MCF 10A (cell line): ENCODE measurements at regions not wholly inside any gene's neighbourhood (a gene's known extent, or its start where the extent isn't known, plus 50 kb on each side); places are given as distances from the start of the nearest gene placed in this dataset.

Experiments used
- BruUV-seq: library from RNA; stranded (reverse); fragments of 400-500 nt; replicated peaks from 2 replicates; lab custom pipeline; 2021; lab: Mats Ljungman, UMichigan
- CTCF ChIA-PET: fragments of 300-600 bp; sonication (Branson Sonifier 250); formaldehyde crosslinking; extraction: SDS; loops from one replicate; lab custom pipeline; 2021; ENCODE audit warnings: antibody characterized with exemption, inconsistent platforms; lab: Yijun Ruan, JAX
- POLR2A ChIA-PET: fragments of 300-600, 350-650 bp; sonication (Branson Sonifier 250); formaldehyde crosslinking; extraction: SDS; loops from one replicate; lab custom pipeline; 2020; ENCODE audit warnings: antibody characterized with exemption, inconsistent platforms; lab: Yijun Ruan, JAX
- DNase-seq: peaks from one replicate; pipeline ENCODE4 v3.0.0-alpha.2; 2018; ENCODE audit not compliant: unreplicated experiment
- H3K27ac Mint-ChIP-seq: one replicate; pipeline ENCODE4 v1.8.0; 2022; ENCODE audit warnings: mild to moderate bottlenecking, low read depth, mixed read lengths; ENCODE audit not compliant: unreplicated experiment
- H3K27me3 Mint-ChIP-seq: one replicate; pipeline ENCODE4 v1.8.0; 2022; ENCODE audit warnings: mixed read lengths; ENCODE audit not compliant: insufficient read depth, unreplicated experiment
- H3K36me3 Mint-ChIP-seq: one replicate; pipeline ENCODE4 v1.8.0; 2022; ENCODE audit warnings: mild to moderate bottlenecking, moderate library complexity, mixed read lengths; ENCODE audit not compliant: insufficient read depth, unreplicated experiment
- H3K4me1 Mint-ChIP-seq: one replicate; pipeline ENCODE4 v1.8.0; 2022; ENCODE audit warnings: mixed read lengths; ENCODE audit not compliant: insufficient read depth, unreplicated experiment
- H3K4me3 Mint-ChIP-seq: one replicate; pipeline ENCODE4 v1.8.0; 2022; ENCODE audit warnings: mild to moderate bottlenecking, moderate library complexity, mixed read lengths; ENCODE audit not compliant: unreplicated experiment
- H3K9me3 Mint-ChIP-seq: one replicate; pipeline ENCODE4 v1.8.0; 2022; ENCODE audit warnings: mixed read lengths; ENCODE audit not compliant: unreplicated experiment
- intact Hi-C: fragments of 100-400 bp; cut with micrococcal nuclease; formaldehyde crosslinking; loops from 2 replicates; pipeline ENCODE4 v1.14.1; 2022
- TF ChIP-seq, protein P1 (sequence below): fragments of 200-600 bp; IDR thresholded peaks from one replicate; pipeline ENCODE4 v1.8.0; 2022; ENCODE audit warnings: antibody characterized with exemption, mild to moderate bottlenecking; ENCODE audit not compliant: unreplicated experiment

DNA sequence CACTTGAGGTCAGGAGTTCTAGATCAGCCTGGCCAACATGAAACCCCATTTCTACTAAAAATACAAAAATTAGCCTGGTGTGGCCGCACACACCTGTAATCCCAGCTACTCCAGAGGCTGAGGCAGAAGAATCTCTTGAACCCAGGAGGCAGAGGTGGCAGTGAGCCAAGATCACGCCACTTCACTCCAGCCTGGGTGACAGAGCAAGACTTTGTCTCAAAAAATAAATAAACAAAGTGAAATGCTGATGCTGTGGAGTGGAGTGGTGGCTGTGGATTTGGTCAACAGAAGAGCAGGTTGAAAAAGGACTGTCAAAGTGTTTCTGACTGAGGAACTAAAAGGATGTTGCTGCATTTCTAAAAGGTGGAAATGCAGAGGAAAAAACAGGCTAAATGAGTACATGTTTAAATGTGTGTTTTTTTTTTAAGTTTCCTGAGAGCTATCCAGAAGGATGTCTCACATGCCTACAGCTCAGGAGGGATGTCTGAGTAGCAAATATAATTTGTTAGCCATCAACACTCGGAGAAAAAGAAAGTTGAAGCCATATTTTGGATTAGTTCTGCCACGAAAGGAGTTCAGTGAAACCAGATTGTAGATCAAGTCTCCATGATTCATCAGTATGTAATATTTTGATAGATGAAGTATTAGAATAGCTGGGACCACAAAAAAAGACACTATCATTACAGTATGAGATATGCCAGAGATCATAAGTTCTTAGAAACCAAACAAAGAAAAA lies 621.1 kb upstream of the ADGRB3 start:
- TF ChIP-seq, protein P1, sequence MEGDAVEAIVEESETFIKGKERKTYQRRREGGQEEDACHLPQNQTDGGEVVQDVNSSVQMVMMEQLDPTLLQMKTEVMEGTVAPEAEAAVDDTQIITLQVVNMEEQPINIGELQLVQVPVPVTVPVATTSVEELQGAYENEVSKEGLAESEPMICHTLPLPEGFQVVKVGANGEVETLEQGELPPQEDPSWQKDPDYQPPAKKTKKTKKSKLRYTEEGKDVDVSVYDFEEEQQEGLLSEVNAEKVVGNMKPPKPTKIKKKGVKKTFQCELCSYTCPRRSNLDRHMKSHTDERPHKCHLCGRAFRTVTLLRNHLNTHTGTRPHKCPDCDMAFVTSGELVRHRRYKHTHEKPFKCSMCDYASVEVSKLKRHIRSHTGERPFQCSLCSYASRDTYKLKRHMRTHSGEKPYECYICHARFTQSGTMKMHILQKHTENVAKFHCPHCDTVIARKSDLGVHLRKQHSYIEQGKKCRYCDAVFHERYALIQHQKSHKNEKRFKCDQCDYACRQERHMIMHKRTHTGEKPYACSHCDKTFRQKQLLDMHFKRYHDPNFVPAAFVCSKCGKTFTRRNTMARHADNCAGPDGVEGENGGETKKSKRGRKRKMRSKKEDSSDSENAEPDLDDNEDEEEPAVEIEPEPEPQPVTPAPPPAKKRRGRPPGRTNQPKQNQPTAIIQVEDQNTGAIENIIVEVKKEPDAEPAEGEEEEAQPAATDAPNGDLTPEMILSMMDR = no peak
- H3K9me3 Mint-ChIP-seq = no peaks in the 10 kb centered on the region
- H3K27ac Mint-ChIP-seq = no peak overlapping the region
- no peak for DNase-seq
- no peaks in the 10 kb centered on the region for H3K36me3 Mint-ChIP-seq
- ChIA-PET CTCF (interaction anchor here (0.7 kb wide), 1 partner anchor 114 kb away, joined by 3 read pairs; no protein-coding TSS in a partner anchor), POLR2A (interaction anchor here (0.7 kb wide), 1 partner anchor 1707 kb away, joined by 3 read pairs; no protein-coding TSS in a partner anchor)
- H3K4me1 Mint-ChIP-seq = peaks cover 2% of the 10 kb centered on the region
- BruUV-seq = no TSS peak
- no peak overlapping the region for H3K4me3 Mint-ChIP-seq
- intact Hi-C loops = no loop called here
- H3K27me3 Mint-ChIP-seq = no peaks in the 10 kb centered on the region

DNA sequence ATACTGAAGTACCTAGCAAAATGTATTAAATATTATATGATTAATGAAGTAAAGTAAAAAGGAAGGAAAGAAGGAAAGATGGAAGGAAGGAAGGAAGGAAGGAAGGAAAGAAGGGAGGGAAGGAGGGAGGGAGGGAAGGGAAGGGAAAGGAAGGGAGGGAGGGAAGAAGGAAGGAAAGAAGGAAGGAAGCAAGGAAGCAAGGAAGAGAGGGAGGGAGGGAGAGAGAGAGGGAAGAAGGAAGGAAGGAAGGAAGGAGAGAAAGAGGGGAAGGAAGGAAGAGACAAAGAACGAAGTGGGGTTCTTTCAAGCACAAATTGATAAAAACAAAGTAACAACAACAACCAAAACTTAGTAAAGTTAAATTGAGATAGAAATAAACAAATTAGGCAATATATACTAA lies 622.3 kb upstream of the ADGRB3 start:
- CTCF ChIA-PET = interaction anchor here (0.7 kb wide), 1 partner anchor 115 kb away, joined by 3 read pairs; no protein-coding TSS in a partner anchor
- intact Hi-C loops = no loop called here
- H3K9me3 Mint-ChIP-seq = no peaks in the 10 kb centered on the region
- H3K36me3 Mint-ChIP-seq = no peaks in the 10 kb centered on the region
- BruUV-seq = no TSS peak
- DNase-seq = no peak
- POLR2A ChIA-PET = no interaction called here
- TF ChIP-seq, protein P1 = no peak
- no peaks in the 10 kb centered on the region for H3K27me3 Mint-ChIP-seq
- no peak overlapping the region for H3K4me3 Mint-ChIP-seq
- H3K4me1 Mint-ChIP-seq = no peaks in the 10 kb centered on the region
- H3K27ac Mint-ChIP-seq = no peak overlapping the region

DNA sequence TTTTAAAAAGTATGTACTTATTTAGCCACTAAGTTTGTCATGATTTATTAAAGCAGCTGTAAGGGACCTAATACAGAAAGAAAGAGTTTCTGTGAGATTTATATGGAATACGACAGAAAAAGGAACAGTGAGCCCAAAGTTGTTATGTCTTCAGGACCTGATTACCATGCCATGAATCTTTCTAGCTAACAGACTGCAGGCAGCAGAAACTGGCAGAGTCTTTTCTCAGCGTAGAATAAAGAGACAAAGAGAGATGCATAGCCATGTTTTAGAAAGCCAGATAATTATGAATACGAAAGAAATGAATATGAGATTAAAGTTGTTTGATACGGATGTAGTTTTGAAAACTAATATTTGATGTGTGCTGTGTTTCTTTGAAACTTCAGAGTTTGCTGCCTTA lies 624.1 kb upstream of the ADGRB3 start:
- Mint-ChIP-seq H3K27me3 (no peaks in the 10 kb centered on the region), H3K9me3 (no peaks in the 10 kb centered on the region), H3K36me3 (no peaks in the 10 kb centered on the region), H3K4me3 (no peak overlapping the region), H3K4me1 (no peaks in the 10 kb centered on the region), H3K27ac (no peak overlapping the region)
- no peak for DNase-seq
- CTCF ChIA-PET = no interaction called here
- POLR2A ChIA-PET = no interaction called here
- TF ChIP-seq, protein P1 = no peak
- intact Hi-C loops = no loop called here
- no TSS peak for BruUV-seq

DNA sequence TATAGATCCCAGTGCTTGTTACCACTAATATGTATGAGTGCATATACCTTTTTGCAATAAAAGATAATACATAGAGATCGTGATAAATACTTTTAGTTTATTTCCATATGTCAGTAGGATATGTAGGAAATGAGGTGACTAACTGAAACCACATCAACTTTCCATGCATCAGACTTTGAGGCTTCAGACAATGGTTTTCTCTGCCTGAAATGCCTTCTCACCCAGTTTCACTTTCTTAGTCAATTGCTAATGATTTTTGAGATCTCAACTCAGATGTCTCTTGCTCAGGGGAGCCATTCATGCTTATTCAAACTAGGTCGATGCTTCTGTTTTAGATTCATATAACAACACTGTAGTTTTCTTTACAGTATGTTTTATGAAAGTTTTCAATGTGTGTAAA lies 626.6 kb upstream of the ADGRB3 start:
- intact Hi-C loops = no loop called here
- H3K36me3 Mint-ChIP-seq = no peaks in the 10 kb centered on the region
- H3K9me3 Mint-ChIP-seq = no peaks in the 10 kb centered on the region

More for the DNA sequence above, 626.6 kb upstream of the ADGRB3 start:
- TF ChIP-seq, protein P1 = no peak
- no peaks in the 10 kb centered on the region for H3K27me3 Mint-ChIP-seq
- no TSS peak for BruUV-seq
- ChIA-PET CTCF (no interaction called here), POLR2A (no interaction called here)
- H3K27ac Mint-ChIP-seq = no peak overlapping the region
- no peak overlapping the region for H3K4me3 Mint-ChIP-seq
- H3K4me1 Mint-ChIP-seq = no peaks in the 10 kb centered on the region
- no peak for DNase-seq
